ENCODE measurements at regions not wholly inside any gene's neighbourhood (a gene's known extent, or its start where the extent isn't known, plus 50 kb on each side); places are given as distances from the start of the nearest gene placed in this dataset.

DNA sequence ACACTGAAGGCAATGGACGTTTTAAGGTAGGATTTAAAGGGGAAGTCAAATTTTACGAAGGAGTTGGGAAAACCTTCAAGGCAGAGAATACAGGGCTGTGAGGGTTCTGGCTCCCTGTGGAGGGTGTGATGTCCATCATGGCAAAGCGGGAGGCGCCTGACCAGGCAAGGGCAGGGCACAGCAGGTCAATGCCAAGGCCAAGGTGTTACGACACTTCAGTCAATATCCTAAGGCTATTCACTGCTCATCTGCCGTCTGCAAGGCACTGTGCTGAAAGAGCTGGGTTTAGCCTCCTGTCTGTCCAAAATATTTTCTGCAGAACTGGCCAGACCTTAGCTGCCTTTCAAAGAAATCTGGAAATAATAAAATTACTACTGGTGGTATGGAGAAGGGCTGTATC, 297.9 kb upstream of the MGMT start:
- Histone ChIP-seq H3K27ac (no peak overlapping the region), H3K27me3 (no peaks in the 10 kb centered on the region)
- intact Hi-C loops (cut with DNase I) = no loop called here

DNA sequence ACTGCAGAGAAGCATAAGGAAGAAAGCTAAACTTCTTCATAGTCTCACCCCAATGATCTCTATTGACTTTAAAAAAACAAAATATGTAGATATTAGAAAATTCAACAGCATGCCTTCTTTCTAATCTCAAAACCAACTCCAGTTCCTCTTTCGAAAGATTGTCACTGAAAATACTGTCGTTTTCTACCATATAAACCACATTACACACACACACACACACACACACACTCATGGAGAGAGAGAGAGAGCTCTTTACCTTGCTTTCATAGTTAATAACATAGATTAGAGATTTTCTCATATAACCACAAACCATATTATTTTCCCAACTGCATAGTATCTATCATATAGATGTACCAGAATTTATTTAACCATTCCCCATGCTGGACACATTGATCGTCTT, 296.2 kb upstream of the MGMT start:
- ATAC-seq (no peak), DNase-seq (no peak)
- Histone ChIP-seq H3K36me3 (no peaks in the 10 kb centered on the region), H3K9me3 (no peaks in the 10 kb centered on the region), H3K27me3 (no peaks in the 10 kb centered on the region), H3K27ac (no peak overlapping the region), H3K4me3 (no peak overlapping the region), H3K4me1 (no peaks in the 10 kb centered on the region)
- no peak for TF ChIP-seq POLR2A (IDR thresholded peaks at IDR 0.05)
- TF ChIP-seq, protein P1, sequence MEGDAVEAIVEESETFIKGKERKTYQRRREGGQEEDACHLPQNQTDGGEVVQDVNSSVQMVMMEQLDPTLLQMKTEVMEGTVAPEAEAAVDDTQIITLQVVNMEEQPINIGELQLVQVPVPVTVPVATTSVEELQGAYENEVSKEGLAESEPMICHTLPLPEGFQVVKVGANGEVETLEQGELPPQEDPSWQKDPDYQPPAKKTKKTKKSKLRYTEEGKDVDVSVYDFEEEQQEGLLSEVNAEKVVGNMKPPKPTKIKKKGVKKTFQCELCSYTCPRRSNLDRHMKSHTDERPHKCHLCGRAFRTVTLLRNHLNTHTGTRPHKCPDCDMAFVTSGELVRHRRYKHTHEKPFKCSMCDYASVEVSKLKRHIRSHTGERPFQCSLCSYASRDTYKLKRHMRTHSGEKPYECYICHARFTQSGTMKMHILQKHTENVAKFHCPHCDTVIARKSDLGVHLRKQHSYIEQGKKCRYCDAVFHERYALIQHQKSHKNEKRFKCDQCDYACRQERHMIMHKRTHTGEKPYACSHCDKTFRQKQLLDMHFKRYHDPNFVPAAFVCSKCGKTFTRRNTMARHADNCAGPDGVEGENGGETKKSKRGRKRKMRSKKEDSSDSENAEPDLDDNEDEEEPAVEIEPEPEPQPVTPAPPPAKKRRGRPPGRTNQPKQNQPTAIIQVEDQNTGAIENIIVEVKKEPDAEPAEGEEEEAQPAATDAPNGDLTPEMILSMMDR (IDR thresholded peaks at IDR 0.05) = no peak
- intact Hi-C loops (cut with DNase I) = no loop called here
- WGBS (ENCODE audit: insufficient coverage, low coverage, low lambda C conversion rate, missing lambda C conversion rate) = 44% methylated on average over 3 of the region's 3 CpGs

More for the DNA sequence above, 297.9 kb upstream of the MGMT start:
- ATAC-seq = no peak
- H3K4me3 ChIP-seq = no peak overlapping the region
- no peaks in the 10 kb centered on the region for H3K9me3 ChIP-seq
- DNase-seq = no peak
- WGBS (ENCODE audit: insufficient coverage, low coverage, low lambda C conversion rate, missing lambda C conversion rate) = 59% methylated on average over 6 of the region's 6 CpGs
- no peak for TF ChIP-seq POLR2A (IDR thresholded peaks at IDR 0.05)
- TF ChIP-seq, protein P1 (IDR thresholded peaks at IDR 0.05) = no peak
- H3K4me1 ChIP-seq = no peaks in the 10 kb centered on the region
- H3K36me3 ChIP-seq = no peaks in the 10 kb centered on the region

DNA sequence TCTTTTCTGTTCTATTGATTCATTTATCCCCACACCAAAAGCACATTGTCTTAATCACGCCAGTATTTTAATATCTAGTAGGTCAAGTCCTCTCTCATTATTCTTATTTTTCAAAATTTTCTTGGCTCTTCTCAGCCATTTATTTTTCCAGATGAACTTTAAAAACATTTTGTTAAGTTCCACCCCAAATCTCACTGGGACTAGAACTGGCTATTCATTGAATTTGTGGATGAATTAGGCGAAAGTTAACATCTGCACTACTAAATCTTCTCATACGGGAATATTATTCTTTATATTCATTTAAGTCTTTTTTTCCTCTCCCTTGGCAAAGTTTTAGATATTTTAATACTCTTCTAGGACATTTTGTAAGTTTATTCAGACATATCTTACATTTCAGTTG, 295.2 kb upstream of the MGMT start:
- intact Hi-C loops (cut with DNase I) = no loop called here
- Histone ChIP-seq H3K4me1 (no peaks in the 10 kb centered on the region), H3K4me3 (no peak overlapping the region), H3K27me3 (no peaks in the 10 kb centered on the region), H3K27ac (no peak overlapping the region), H3K9me3 (no peaks in the 10 kb centered on the region), H3K36me3 (no peaks in the 10 kb centered on the region)
- 66% methylated on average over 3 of the region's 3 CpGs for WGBS (ENCODE audit: insufficient coverage, low coverage, low lambda C conversion rate, missing lambda C conversion rate)
- no peak for TF ChIP-seq POLR2A (IDR thresholded peaks at IDR 0.05)
- TF ChIP-seq, protein P1 (IDR thresholded peaks at IDR 0.05) = no peak
- ATAC-seq (no peak), DNase-seq (no peak)

DNA sequence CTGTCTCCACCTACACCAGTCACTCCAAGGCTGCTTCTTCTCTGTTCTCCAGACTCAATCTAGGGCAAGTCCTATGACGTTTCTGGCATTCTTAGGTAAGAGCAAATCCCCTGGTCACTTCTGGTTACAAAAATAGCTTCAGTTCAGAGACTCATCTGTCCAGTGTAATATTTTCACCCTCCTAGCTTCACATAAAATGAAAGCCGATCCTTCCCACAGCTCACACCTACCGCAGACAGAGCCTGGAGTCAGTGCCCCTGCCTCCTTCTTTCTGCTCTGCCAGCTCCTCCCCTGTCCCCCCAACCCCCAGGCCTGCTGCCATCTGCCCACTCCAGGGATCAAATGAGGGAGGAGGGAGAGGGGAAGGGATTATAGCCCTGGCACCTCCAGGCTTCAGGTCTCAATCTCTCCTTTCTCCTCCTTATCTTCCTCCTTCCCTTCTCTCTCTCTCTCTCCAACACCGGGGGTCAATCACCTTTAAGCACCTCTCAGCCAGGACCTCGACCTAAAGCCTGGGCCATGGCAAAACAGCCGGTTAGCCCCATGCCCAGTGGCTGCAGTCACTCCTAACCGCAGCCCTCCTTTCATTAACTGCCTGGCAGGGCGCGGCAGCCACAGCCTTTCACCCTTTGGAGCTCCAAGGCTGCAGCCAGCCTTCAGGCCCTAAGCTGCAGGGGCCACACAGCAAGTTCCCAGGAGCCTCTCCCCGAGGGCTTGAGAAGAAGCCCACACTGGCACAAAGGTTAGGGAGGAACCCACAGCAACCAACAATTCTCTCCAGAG, 292.6 kb upstream of the MGMT start:
- H3K27me3 ChIP-seq = no peaks in the 10 kb centered on the region
- TF ChIP-seq, protein P1 (IDR thresholded peaks at IDR 0.05) = no peak
- TF ChIP-seq POLR2A (IDR thresholded peaks at IDR 0.05) = no peak
- no peaks in the 10 kb centered on the region for H3K36me3 ChIP-seq
- intact Hi-C loops (cut with DNase I) = no loop called here
- no peaks in the 10 kb centered on the region for H3K4me1 ChIP-seq
- no peaks in the 10 kb centered on the region for H3K9me3 ChIP-seq
- no peak overlapping the region for H3K27ac ChIP-seq
- 71% methylated on average over 8 of the region's 10 CpGs for WGBS (ENCODE audit: insufficient coverage, low coverage, low lambda C conversion rate, missing lambda C conversion rate)
- no peak for DNase-seq
- ATAC-seq = no peak
- no peak overlapping the region for H3K4me3 ChIP-seq
